Mesenchymal stem cell (in vitro differentiated cells and primary cell): ENCODE measurements at regions not wholly inside any gene's neighbourhood (a gene's known extent, or its start where the extent isn't known, plus 50 kb on each side); places are given as distances from the start of the nearest gene placed in this dataset.
"Not testable (repeated sequence)": the region's sequence is repeated elsewhere in the genome, so short reads cannot be mapped to it uniquely, and the experiment has no call there.

ENCODE experiments used
- DNase-seq: peaks from one replicate; pipeline ENCODE4 v3.0.0-alpha.2; 2013
- H2AFZ ChIP-seq: one replicate; pipeline ENCODE4 v1.6.1; 2013; ENCODE audit warnings: low read depth, mild to moderate bottlenecking, control low read depth, inconsistent platforms, low read length, moderate library complexity
- H2AK5ac ChIP-seq: 2 replicates; pipeline ENCODE4 v1.6.1; 2013; ENCODE audit warnings: low read length, moderate library complexity, mild to moderate bottlenecking, inconsistent platforms; ENCODE audit not compliant: severe bottlenecking
- H2BK120ac ChIP-seq: one replicate; pipeline ENCODE4 v1.6.1; 2013; ENCODE audit warnings: low read depth, mild to moderate bottlenecking, inconsistent platforms, low read length, moderate library complexity
- H2BK12ac ChIP-seq, 2 experiments: one replicate each; pipeline ENCODE4 v1.6.1; 2013; ENCODE audit warnings: inconsistent platforms in 2 of 2, low read length in 2 of 2, mild to moderate bottlenecking in 2 of 2, moderate library complexity in 2 of 2, control low read depth in 1 of 2
- H2BK15ac ChIP-seq: one replicate; pipeline ENCODE4 v1.6.1; 2013; ENCODE audit warnings: mild to moderate bottlenecking, low read depth, inconsistent platforms; ENCODE audit not compliant: poor library complexity, severe bottlenecking
- H2BK5ac ChIP-seq: 2 replicates; pipeline ENCODE4 v1.6.1; 2013; ENCODE audit warnings: low read depth, mild to moderate bottlenecking, low read length, control low read depth, inconsistent platforms; ENCODE audit not compliant: poor library complexity, severe bottlenecking
- H3K14ac ChIP-seq, 2 experiments: one replicate each; pipeline ENCODE4 v1.6.1; 2013; ENCODE audit warnings: inconsistent platforms in 2 of 2, low read length in 2 of 2, control low read depth in 1 of 2, mild to moderate bottlenecking in 1 of 2, moderate library complexity in 1 of 2
- H3K18ac ChIP-seq, 2 experiments: one replicate each; pipeline ENCODE4 v1.6.1; 2013; ENCODE audit warnings: inconsistent platforms in 2 of 2, low read length in 2 of 2, control low read depth in 1 of 2, low read depth in 1 of 2, mild to moderate bottlenecking in 1 of 2
- H3K23ac ChIP-seq, 2 experiments: one replicate each; pipeline ENCODE4 v1.6.1; 2013; ENCODE audit warnings: inconsistent platforms in 2 of 2, low read length in 2 of 2, mild to moderate bottlenecking in 2 of 2, moderate library complexity in 2 of 2, control low read depth in 1 of 2
- H3K27ac ChIP-seq: 2 replicates; pipeline ENCODE4 v1.5.1; 2013; ENCODE audit warnings: mild to moderate bottlenecking, moderate library complexity, low read length, control low read depth, inconsistent platforms; ENCODE audit not compliant: poor library complexity, severe bottlenecking
- H3K27me3 ChIP-seq, 2 experiments: 2 replicates each; pipeline versions ENCODE4 v1.6.1 to v1.7.0; 2013; ENCODE audit warnings: low read length in 2 of 2, mild to moderate bottlenecking in 2 of 2, moderate library complexity in 2 of 2, control low read depth in 1 of 2, inconsistent platforms in 1 of 2; ENCODE audit not compliant: control insufficient read depth in 1 of 2, insufficient read depth in 1 of 2
- H3K36me3 ChIP-seq, 2 experiments: 2 replicates each; pipeline versions ENCODE4 v1.6.1 to v1.7.0; 2013; ENCODE audit warnings: low read length in 2 of 2, control low read depth in 1 of 2, inconsistent platforms in 1 of 2, low read depth in 1 of 2, mild to moderate bottlenecking in 1 of 2; ENCODE audit not compliant: insufficient read depth in 2 of 2, control insufficient read depth in 1 of 2
- H3K4ac ChIP-seq, 2 experiments: one replicate each; pipeline ENCODE4 v1.6.1; 2013; ENCODE audit warnings: inconsistent platforms in 2 of 2, low read length in 2 of 2, mild to moderate bottlenecking in 2 of 2, moderate library complexity in 2 of 2, control low read depth in 1 of 2, low read depth in 1 of 2
- H3K4me1 ChIP-seq: 2 replicates; pipeline ENCODE4 v1.6.1; 2013; ENCODE audit warnings: low read depth, low read length, control low read depth; ENCODE audit not compliant: control insufficient read depth, insufficient read depth
- H3K4me2 ChIP-seq: 2 replicates; pipeline ENCODE4 v1.6.1; 2013; ENCODE audit warnings: low read length, mild to moderate bottlenecking, inconsistent platforms; ENCODE audit not compliant: poor library complexity, severe bottlenecking
- H3K4me3 ChIP-seq, 2 experiments: 2 replicates each; pipeline versions ENCODE4 v1.5.1 to v1.7.0; 2013; ENCODE audit warnings: low read length in 2 of 2, mild to moderate bottlenecking in 2 of 2, control low read depth in 1 of 2, low read depth in 1 of 2; ENCODE audit not compliant: insufficient read depth in 1 of 2
- H3K79me1 ChIP-seq: replicated peaks from 2 replicates; pipeline ENCODE4 v1.6.1; 2013; ENCODE audit warnings: mild to moderate bottlenecking, control low read depth, low read length, inconsistent platforms; ENCODE audit not compliant: poor library complexity, severe bottlenecking
- H3K9ac ChIP-seq: 2 replicates; pipeline ENCODE4 v1.7.0; 2013; ENCODE audit warnings: mild to moderate bottlenecking, low read length, moderate library complexity
- H3K9me3 ChIP-seq: 2 replicates; pipeline ENCODE4 v1.7.0; 2013; ENCODE audit warnings: mild to moderate bottlenecking, low read length; ENCODE audit not compliant: control insufficient read depth
- H4K8ac ChIP-seq: one replicate; pipeline ENCODE4 v1.6.1; 2013; ENCODE audit warnings: inconsistent platforms, mild to moderate bottlenecking, low read length, moderate library complexity
- H4K91ac ChIP-seq: one replicate; pipeline ENCODE4 v1.6.1; 2013; ENCODE audit warnings: mild to moderate bottlenecking, low read length, inconsistent platforms
- WGBS: methylation state at CpG from one replicate; pipeline ENCODE4 v1.1.7; 2013; ENCODE audit warnings: mixed read lengths; 5-methylcytosine and 5-hydroxymethylcytosine counted together

DNA sequence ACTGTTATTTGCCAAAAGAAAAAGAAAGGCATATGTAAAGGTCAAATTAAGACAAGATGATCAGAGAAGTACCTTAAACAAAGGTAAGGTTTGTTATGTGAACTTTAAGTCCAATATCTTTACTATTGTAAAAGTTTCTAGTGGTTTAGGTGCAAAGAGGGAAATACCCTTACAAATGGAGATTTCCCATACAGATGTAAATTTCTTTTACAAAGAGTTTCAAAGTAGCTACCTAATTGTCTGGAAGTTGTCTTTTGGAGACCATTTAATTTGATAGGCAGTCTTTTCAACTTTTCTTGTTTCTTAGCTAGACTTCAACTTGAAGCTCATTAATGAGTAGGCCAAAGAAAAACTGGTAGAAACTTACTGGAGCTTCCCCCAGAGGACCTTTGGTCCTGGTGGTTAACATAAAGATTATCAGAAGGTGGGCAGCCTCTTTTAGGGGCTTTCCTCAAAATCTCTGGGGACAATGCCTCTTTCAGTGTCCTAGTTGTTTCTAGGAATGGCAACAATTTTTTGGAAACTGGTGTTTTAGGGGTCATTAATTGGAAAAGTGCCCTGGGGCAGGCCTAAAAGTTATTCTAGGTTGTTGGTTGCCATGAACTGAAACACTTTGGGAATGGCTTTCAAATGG is 297.3 kb downstream of the GUCY2F start:
- no peak for DNase-seq
- H3K36me3 ChIP-seq = no peaks in the 10 kb centered on the region
- H3K23ac ChIP-seq = no peak overlapping the region
- no peak overlapping the region for H3K14ac ChIP-seq
- no peak overlapping the region for H3K27ac ChIP-seq
- no peak overlapping the region for H2AK5ac ChIP-seq
- H3K27me3 ChIP-seq = peaks cover 0 to 23% of the 10 kb centered on the region in 2 experiments
- H3K4me2 ChIP-seq = no peak overlapping the region
- H3K4ac ChIP-seq = no peak overlapping the region
- no peak overlapping the region for H3K4me3 ChIP-seq
- no peak overlapping the region for H4K8ac ChIP-seq
- H2BK15ac ChIP-seq = no peak overlapping the region
- no peaks in the 10 kb centered on the region for H3K9me3 ChIP-seq
- H2BK5ac ChIP-seq = no peak overlapping the region
- H3K4me1 ChIP-seq = no peaks in the 10 kb centered on the region
- H3K9ac ChIP-seq = no peak overlapping the region
- no peak overlapping the region for H2BK120ac ChIP-seq
- no peaks in the 10 kb centered on the region for H3K79me1 ChIP-seq
- H3K18ac ChIP-seq = no peak overlapping the region
- no peak overlapping the region for H2AFZ ChIP-seq
- no peak overlapping the region for H2BK12ac ChIP-seq
- no peak overlapping the region for H4K91ac ChIP-seq

GRCh38 chrX:109172091-109172602 is 309.7 kb downstream of the GUCY2F start:
- no peak overlapping the region for H3K14ac ChIP-seq
- H3K27ac ChIP-seq = no peak overlapping the region
- H2AFZ ChIP-seq = no peak overlapping the region
- H3K4ac ChIP-seq = no peak overlapping the region
- peaks cover 0 to 2% of the 10 kb centered on the region in 2 experiments for H3K27me3 ChIP-seq
- no peaks in the 10 kb centered on the region for H3K4me1 ChIP-seq
- H4K8ac ChIP-seq = no peak overlapping the region
- 84% methylated on average over 4 of the region's 4 CpGs for WGBS
- no peak overlapping the region for H4K91ac ChIP-seq
- H3K9ac ChIP-seq = no peak overlapping the region
- H2BK5ac ChIP-seq = no peak overlapping the region
- H2BK15ac ChIP-seq = no peak overlapping the region
- no peak overlapping the region for H2BK120ac ChIP-seq
- no peak overlapping the region for H2BK12ac ChIP-seq
- H3K18ac ChIP-seq = no peak overlapping the region
- H3K9me3 ChIP-seq = peaks cover 8% of the 10 kb centered on the region
- DNase-seq = no peak
- H3K36me3 ChIP-seq = no peaks in the 10 kb centered on the region
- H3K4me3 ChIP-seq = no peak overlapping the region
- no peaks in the 10 kb centered on the region for H3K79me1 ChIP-seq
- H3K4me2 ChIP-seq = no peak overlapping the region
- no peak overlapping the region for H3K23ac ChIP-seq
- H2AK5ac ChIP-seq = no peak overlapping the region

DNA sequence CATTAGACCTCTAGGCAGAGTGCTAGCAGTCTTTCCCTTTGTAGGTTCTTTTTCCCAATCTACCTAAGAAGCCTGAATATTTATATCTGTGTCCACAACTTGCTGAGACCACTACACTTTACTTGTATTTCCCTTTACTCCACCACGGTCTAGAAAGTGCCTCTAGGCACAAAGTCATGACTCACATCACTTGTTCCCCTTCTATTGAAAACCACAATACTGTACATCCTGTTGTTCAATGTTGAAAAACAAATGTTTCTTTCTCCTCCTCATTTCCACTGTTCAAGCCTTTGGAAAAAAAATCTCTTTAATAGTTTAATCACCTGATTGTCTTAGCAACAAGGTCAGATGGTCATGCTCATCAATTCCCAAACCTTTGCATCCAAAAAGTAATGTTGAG is 326.7 kb downstream of the GUCY2F start:
- no peak overlapping the region for H3K23ac ChIP-seq
- no peak overlapping the region for H2BK5ac ChIP-seq
- WGBS = 53% methylated on average over 1 of the region's 1 CpG
- H3K14ac ChIP-seq = no peak overlapping the region
- H2BK12ac ChIP-seq = no peak overlapping the region
- DNase-seq = no peak
- no peak overlapping the region for H2AK5ac ChIP-seq
- no peaks in the 10 kb centered on the region for H3K79me1 ChIP-seq
- H3K4me1 ChIP-seq = no peaks in the 10 kb centered on the region
- H3K9ac ChIP-seq = no peak overlapping the region
- H3K4me2 ChIP-seq = no peak overlapping the region
- no peaks in the 10 kb centered on the region for H3K27me3 ChIP-seq
- no peaks in the 10 kb centered on the region for H3K36me3 ChIP-seq
- H3K18ac ChIP-seq = no peak overlapping the region
- no peak overlapping the region for H4K91ac ChIP-seq
- no peak overlapping the region for H3K4me3 ChIP-seq
- no peak overlapping the region for H4K8ac ChIP-seq
- no peak overlapping the region for H3K27ac ChIP-seq
- H3K4ac ChIP-seq = no peak overlapping the region
- H3K9me3 ChIP-seq = peaks cover 42% of the 10 kb centered on the region
- H2AFZ ChIP-seq = no peak overlapping the region
- H2BK15ac ChIP-seq = no peak overlapping the region
- no peak overlapping the region for H2BK120ac ChIP-seq

GRCh38 chrX:109144173-109144572 is 337.7 kb downstream of the GUCY2F start:
- H3K27ac ChIP-seq, H3K36me3 ChIP-seq, H2BK120ac ChIP-seq, H3K9ac ChIP-seq, H3K23ac ChIP-seq, H3K79me1 ChIP-seq, H2AFZ ChIP-seq, H3K4me3 ChIP-seq, H3K14ac ChIP-seq, H3K27me3 ChIP-seq, H2AK5ac ChIP-seq, H2BK5ac ChIP-seq, H2BK15ac ChIP-seq, DNase-seq, H4K8ac ChIP-seq, H4K91ac ChIP-seq, H3K4me1 ChIP-seq, H2BK12ac ChIP-seq, H3K4me2 ChIP-seq, H3K4ac ChIP-seq, H3K18ac ChIP-seq: not testable (repeated sequence)
- 82% methylated on average over 1 of the region's 1 CpG for WGBS
- H3K9me3 ChIP-seq = peaks cover 29% of the 10 kb centered on the region
